RWPE1 (cell line): ENCODE measurements at regions not wholly inside any gene's neighbourhood (a gene's known extent, or its start where the extent isn't known, plus 50 kb on each side); places are given as distances from the start of the nearest gene placed in this dataset.

Experiments used
- CTCF ChIA-PET: fragments of 350-600 bp; sonication (Branson Sonifier 250); formaldehyde crosslinking; extraction: SDS; loops from one replicate; lab custom pipeline; 2021; lab: Yijun Ruan, JAX
- POLR2A ChIA-PET: fragments of 400-600 bp; formaldehyde crosslinking; extraction: SDS; loops from one replicate; lab custom pipeline; 2020; ENCODE audit warnings: antibody characterized with exemption; ENCODE audit not compliant: low non-redundant PET; lab: Yijun Ruan, JAX
- DNase-seq: peaks from one replicate; pipeline ENCODE4 v3.0.0; 2012; ENCODE audit warnings: low spot score
- H3K27ac ChIP-seq: fragments of 450-650 bp; 2 replicates; pipeline ENCODE4 v1.5.1; 2017
- TF ChIP-seq, protein P1 (sequence below): fragments of 450-650 bp; conservative IDR thresholded peaks from 2 replicates; pipeline ENCODE4 v1.5.1; 2017; ENCODE audit warnings: low read depth, mild to moderate bottlenecking

DNA sequence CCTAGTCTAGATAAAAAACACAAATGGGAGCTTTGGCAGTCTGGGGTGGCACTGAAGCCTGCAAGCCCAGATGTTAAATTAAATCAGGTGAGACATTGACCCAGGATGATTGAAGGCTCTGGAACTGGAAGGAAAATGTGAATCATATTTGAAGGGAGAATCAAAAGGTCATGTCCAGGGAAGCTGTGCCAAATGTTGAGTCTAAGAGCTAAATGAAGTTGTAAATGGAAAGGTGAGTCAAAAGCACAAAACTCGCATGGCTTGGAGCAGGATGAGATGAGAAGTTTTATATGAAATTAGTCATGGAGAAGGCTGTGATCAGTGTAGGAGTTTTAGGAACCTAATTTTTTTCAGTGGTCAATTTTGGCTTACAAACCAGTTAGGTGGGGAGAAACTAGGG lies 301.1 kb downstream of the BLID start:
- CTCF ChIA-PET = interaction anchor here (0.6 to 0.7 kb wide), 2 partner anchors 27 to 110 kb away, joined by 3 read pairs; no protein-coding TSS in a partner anchor
- H3K27ac ChIP-seq = no peak overlapping the region
- POLR2A ChIA-PET = no interaction called here
- DNase-seq = peak; percentile 56
- TF ChIP-seq, protein P1, sequence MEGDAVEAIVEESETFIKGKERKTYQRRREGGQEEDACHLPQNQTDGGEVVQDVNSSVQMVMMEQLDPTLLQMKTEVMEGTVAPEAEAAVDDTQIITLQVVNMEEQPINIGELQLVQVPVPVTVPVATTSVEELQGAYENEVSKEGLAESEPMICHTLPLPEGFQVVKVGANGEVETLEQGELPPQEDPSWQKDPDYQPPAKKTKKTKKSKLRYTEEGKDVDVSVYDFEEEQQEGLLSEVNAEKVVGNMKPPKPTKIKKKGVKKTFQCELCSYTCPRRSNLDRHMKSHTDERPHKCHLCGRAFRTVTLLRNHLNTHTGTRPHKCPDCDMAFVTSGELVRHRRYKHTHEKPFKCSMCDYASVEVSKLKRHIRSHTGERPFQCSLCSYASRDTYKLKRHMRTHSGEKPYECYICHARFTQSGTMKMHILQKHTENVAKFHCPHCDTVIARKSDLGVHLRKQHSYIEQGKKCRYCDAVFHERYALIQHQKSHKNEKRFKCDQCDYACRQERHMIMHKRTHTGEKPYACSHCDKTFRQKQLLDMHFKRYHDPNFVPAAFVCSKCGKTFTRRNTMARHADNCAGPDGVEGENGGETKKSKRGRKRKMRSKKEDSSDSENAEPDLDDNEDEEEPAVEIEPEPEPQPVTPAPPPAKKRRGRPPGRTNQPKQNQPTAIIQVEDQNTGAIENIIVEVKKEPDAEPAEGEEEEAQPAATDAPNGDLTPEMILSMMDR = no peak

DNA sequence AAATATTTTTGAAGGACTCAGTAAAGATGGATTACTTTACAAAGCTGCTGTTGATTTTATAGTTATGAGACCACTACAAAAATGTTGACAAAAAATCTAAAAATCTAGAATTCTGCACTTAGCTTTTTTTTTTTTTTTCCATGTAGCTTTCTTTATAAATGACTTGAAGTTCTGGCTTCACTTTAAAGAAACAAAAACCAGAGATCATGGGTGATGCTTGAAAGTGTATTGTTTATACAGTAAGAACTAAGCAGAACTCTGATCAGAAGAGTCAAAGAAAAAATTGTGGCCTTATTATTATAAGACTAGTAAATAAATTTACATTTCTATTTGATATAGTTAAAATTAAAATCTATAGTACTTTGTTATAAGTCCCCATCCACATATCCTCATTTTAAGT lies 301.7 kb downstream of the BLID start:
- DNase-seq = no peak
- POLR2A ChIA-PET = no interaction called here
- TF ChIP-seq, protein P1 = no peak
- no peak overlapping the region for H3K27ac ChIP-seq
- CTCF ChIA-PET = no interaction called here

DNA sequence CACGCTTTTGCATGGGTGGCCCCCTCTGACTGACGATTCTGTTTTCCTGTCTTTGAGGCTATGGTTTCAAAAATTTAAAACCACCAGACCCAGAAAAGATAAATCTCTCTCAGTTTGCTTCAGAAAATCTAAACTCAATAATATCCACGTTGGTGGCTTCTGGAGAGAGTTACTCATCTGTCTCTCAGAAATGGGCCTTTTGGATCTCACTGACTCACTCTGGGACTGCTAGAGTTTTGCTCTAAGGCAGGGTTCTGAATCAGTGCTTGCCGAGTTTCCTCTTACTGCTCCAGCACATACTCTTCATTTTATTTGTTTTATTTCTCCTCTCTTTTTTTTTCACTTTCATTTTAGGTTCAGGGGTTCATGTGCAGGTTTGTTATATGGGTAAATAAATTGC lies 305.7 kb downstream of the BLID start:
- CTCF ChIA-PET = no interaction called here
- no peak overlapping the region for H3K27ac ChIP-seq
- peak; percentile 23 for DNase-seq
- TF ChIP-seq, protein P1 = no peak
- POLR2A ChIA-PET = no interaction called here

DNA sequence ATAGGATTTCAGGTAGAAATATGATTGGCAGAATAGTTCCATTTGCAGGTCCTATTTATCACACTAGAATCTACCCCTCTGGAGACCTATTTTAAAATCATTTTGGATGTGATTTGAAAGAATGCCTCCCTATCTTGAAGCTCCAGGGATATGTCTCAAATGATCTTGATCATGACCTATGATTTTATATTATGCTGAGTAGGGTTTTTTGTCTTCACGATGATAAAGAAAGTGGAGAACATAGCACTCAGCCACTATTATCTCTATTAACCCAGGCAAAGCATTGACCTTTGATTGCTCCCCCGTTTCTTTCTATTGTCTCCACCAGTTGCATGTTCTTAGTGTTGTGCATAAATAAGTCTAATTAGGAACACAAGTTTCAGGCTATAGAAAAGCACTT lies 307.9 kb downstream of the BLID start:
- DNase-seq = no peak
- CTCF ChIA-PET = no interaction called here

DNA sequence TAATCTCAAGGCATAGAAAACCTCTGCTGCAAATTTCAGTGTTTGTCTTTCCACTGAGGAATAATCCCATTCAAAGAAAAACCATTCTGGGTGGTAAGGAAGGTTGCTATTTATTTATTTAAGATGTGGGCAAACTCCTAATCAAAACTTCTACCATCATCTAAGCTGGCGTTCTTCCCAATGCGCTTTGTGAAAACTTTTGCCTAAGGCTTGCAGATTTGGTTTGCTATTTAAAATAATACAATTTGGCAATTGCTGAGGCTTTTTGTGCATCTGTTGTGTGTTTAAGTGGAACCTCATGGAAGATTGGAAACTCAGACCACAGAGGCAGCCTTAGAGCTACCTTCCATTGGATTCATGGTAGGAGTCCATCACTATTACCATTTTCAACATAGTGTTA lies 309.0 kb downstream of the BLID start:
- ChIA-PET POLR2A (no interaction called here), CTCF (interaction anchor here (0.6 kb wide), 1 partner anchor 14 kb away, joined by 4 read pairs; no protein-coding TSS in a partner anchor)
- no peak overlapping the region for H3K27ac ChIP-seq
- TF ChIP-seq, protein P1 = no peak
- DNase-seq = no peak

More for the DNA sequence above, 307.9 kb downstream of the BLID start:
- POLR2A ChIA-PET = interaction anchor here (0.6 kb wide), 1 partner anchor 41 kb away, joined by 3 read pairs; no protein-coding TSS in a partner anchor
- H3K27ac ChIP-seq = no peak overlapping the region
- TF ChIP-seq, protein P1 = no peak

DNA sequence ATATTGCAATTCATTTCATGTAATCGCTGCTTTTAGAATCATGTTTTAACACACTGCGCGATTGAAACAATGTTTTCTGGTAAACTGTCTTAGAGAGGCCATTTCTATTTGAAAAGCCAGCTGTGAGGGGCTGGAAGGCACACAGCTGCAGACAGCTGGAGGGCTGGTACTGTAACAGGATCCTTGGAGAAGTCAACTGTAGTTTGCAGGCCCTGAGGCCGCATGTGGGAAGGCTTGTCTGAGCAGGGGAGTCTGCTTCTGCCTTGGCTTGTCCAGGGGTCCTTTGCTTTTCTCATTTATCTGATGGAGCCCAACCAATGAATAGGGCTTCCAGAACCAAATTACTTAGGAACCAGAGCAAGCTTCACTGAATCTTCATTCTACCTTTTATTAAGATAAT lies 313.5 kb downstream of the BLID start:
- DNase-seq = no peak
- POLR2A ChIA-PET = no interaction called here
- TF ChIP-seq, protein P1 = no peak
- CTCF ChIA-PET = interaction anchor here (0.5 kb wide), 1 partner anchor 43 kb away, joined by 7 read pairs; no protein-coding TSS in a partner anchor
- H3K27ac ChIP-seq = no peak overlapping the region
